Body of pancreas (tissue), 4 donors: ENCODE measurements at regions not wholly inside any gene's neighbourhood (a gene's known extent, or its start where the extent isn't known, plus 50 kb on each side); places are given as distances from the start of the nearest gene placed in this dataset.

Source experiments
- ATAC-seq: fragments of 150-250 bp; one replicate; pipeline ENCODE4 v1.9.1; 2016
- DNase-seq, 4 donors: peaks; one replicate each; pipeline ENCODE4 v3.0.0-alpha.2; 2019
- H3K27ac ChIP-seq, 4 donors: fragments of 200-600 bp; sonication (generic); 1 replicate in 3 of 4; 2 replicates in 1 of 4; pipeline versions ENCODE4 v1.5.1 to v1.6.1; 2016 to 2019; ENCODE audit warnings: mild to moderate bottlenecking in 1 of 4, mixed read lengths in 1 of 4, moderate library complexity in 1 of 4
- H3K27me3 ChIP-seq, 2 donors: fragments of 200-600 bp; sonication (generic); one replicate each; pipeline ENCODE4 v1.6.0; 2016; ENCODE audit warnings: mild to moderate bottlenecking in 1 of 2
- H3K36me3 ChIP-seq, 2 donors: fragments of 200-600 bp; sonication (generic); replicated peaks in 1 of 2; 2 replicates each; pipeline ENCODE4 v1.5.1; 2016; ENCODE audit warnings: low read depth in 2 of 2; ENCODE audit not compliant: insufficient read depth in 1 of 2
- H3K4me1 ChIP-seq: fragments of 200-600 bp; sonication (generic); one replicate; pipeline ENCODE4 v1.6.0; 2016
- H3K4me3 ChIP-seq, 2 donors: fragments of 200-600 bp; sonication (generic); 1 replicate in 1 of 2; 2 replicates in 1 of 2; pipeline ENCODE4 v1.5.1; 2016 to 2019
- H3K9me3 ChIP-seq, 3 donors: fragments of 200-600 bp; sonication (generic); 1 replicate in 2 of 3; 2 replicates in 1 of 3; pipeline ENCODE4 v1.5.1; 2016
- POLR2A ChIP-seq, 3 donors: fragments of 450-650 bp; IDR thresholded peaks; one replicate each; pipeline ENCODE4 v1.6.1; 2016; ENCODE audit warnings: antibody characterized with exemption in 3 of 3, mild to moderate bottlenecking in 2 of 3
- WGBS, 2 donors: methylation state at CpG; one replicate each; pipeline ENCODE4 v1.1.5; 2017; 5-methylcytosine and 5-hydroxymethylcytosine counted together
- intact Hi-C: fragments of 100-400 bp; cut with DNase I; formaldehyde crosslinking; loops from one replicate; pipeline ENCODE4 v1.15.1; 2023
- TF ChIP-seq, protein P1 (sequence below), 7 experiments: fragments of 450-650 bp in 4 of 7; fragments of 200-600 bp in 3 of 7; sonication (generic) in 3 of 7; IDR thresholded peaks; one replicate each; pipeline ENCODE4 v1.5.1; 2016 to 2019; ENCODE audit warnings: antibody characterized with exemption in 7 of 7

- DNase-seq = no peak
Observed at GRCh38 chr3:117589454-117589853, 879.9 kb downstream of the TUSC7 start.

GRCh38 chr3:117595615-117596014 is 886.0 kb downstream of the TUSC7 start:
- TF ChIP-seq, protein P1, sequence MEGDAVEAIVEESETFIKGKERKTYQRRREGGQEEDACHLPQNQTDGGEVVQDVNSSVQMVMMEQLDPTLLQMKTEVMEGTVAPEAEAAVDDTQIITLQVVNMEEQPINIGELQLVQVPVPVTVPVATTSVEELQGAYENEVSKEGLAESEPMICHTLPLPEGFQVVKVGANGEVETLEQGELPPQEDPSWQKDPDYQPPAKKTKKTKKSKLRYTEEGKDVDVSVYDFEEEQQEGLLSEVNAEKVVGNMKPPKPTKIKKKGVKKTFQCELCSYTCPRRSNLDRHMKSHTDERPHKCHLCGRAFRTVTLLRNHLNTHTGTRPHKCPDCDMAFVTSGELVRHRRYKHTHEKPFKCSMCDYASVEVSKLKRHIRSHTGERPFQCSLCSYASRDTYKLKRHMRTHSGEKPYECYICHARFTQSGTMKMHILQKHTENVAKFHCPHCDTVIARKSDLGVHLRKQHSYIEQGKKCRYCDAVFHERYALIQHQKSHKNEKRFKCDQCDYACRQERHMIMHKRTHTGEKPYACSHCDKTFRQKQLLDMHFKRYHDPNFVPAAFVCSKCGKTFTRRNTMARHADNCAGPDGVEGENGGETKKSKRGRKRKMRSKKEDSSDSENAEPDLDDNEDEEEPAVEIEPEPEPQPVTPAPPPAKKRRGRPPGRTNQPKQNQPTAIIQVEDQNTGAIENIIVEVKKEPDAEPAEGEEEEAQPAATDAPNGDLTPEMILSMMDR (IDR thresholded peaks at IDR 0.05) = no peak
- no peak for TF ChIP-seq POLR2A (IDR thresholded peaks at IDR 0.05)
- intact Hi-C loops = no loop called here
- H3K27me3 ChIP-seq = no peaks in the 10 kb centered on the region
- H3K36me3 ChIP-seq = no peaks in the 10 kb centered on the region
- peaks cover 8% of the 10 kb centered on the region for H3K4me1 ChIP-seq
- ATAC-seq (no peak), DNase-seq (no peak)
- H3K4me3 ChIP-seq = no peak overlapping the region
- 24 to 43% methylated on average over 1 of the region's 1 CpG for WGBS, 2 donors
- H3K27ac ChIP-seq = no peak overlapping the region
- H3K9me3 ChIP-seq = no peaks in the 10 kb centered on the region

More at GRCh38 chr3:117589454-117589853, 879.9 kb downstream of the TUSC7 start:
- H3K27me3 ChIP-seq = no peaks in the 10 kb centered on the region
- intact Hi-C loops = no loop called here
- H3K4me3 ChIP-seq = no peak overlapping the region
- 75 to 84% methylated on average over 2 of the region's 2 CpGs for WGBS, 2 donors
- H3K36me3 ChIP-seq = no peaks in the 10 kb centered on the region
- TF ChIP-seq, protein P1 (IDR thresholded peaks at IDR 0.05) = no peak
- no peak for TF ChIP-seq POLR2A (IDR thresholded peaks at IDR 0.05)
- no peak overlapping the region for H3K27ac ChIP-seq
- ATAC-seq = no peak
- no peaks in the 10 kb centered on the region for H3K4me1 ChIP-seq
- H3K9me3 ChIP-seq = no peaks in the 10 kb centered on the region

DNA sequence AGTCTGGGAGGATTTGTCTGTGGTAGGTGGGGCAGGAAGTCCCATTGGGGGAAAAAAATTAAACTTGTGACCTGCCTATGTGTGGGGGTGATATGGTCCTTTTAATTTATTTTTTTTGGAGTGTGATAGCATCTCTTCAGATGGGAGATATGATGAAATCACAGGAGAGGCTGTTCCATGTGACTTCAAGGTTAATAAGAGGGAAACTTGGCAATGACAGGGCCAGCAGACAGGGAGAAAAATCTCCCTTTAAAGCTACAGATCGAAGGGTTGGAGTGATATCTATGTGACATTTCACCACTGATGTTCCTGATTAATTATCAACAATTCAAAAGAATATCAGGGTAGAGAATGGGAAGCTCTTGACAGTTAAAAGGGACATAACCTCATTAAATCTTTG is 886.9 kb downstream of the TUSC7 start:
- 31 to 33% methylated on average over 1 of the region's 1 CpG for WGBS, 2 donors
- Histone ChIP-seq H3K27me3 (no peaks in the 10 kb centered on the region), H3K9me3 (no peaks in the 10 kb centered on the region), H3K27ac (no peak overlapping the region), H3K4me1 (peaks cover 8% of the 10 kb centered on the region), H3K4me3 (no peak overlapping the region), H3K36me3 (no peaks in the 10 kb centered on the region)
- intact Hi-C loops = no loop called here
- TF ChIP-seq, protein P1 (IDR thresholded peaks at IDR 0.05) = no peak
- ATAC-seq (no peak), DNase-seq (no peak)

DNA sequence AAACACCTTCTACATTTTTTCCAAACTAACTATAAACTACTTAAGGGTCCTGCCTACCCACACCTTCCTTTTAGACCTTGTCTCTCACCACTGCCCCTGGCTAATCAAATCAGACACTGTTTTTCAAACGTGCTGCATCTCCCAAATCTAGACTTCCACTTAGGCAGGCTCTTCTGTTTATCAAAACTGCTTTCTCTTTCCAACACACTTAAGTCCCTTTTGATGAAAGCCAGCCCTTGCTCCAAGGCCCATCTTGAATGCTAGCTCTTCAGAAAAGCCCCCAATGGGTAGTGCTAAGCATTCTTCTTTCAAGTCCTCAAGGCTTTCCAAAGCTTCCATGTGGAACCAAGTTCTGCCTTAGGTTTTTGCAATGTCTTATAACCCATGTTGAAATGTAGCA is 888.3 kb downstream of the TUSC7 start:
- DNase-seq = no peak
- no peak for TF ChIP-seq POLR2A (IDR thresholded peaks at IDR 0.05)
- TF ChIP-seq, protein P1 (IDR thresholded peaks at IDR 0.05) = no peak
- intact Hi-C loops = no loop called here

DNA sequence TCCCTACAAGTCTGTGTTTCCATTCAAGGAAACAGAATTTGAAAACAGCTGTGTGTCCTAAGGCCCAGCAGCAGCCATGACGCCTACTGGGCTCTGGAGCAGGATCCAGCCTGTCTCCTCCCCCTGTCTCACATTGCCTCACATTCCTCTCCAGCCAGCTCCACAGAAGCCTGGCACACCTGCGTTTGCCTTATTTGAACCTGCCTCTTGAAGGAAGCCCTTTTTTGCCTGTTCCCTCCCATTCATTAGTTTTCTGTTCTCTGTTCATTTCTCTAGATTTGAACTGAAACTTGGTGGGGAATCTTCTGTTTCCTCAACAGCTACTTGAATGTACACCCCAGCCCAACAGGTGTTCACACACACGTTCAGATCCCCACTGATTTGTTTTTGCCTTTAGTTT is 890.5 kb downstream of the TUSC7 start:
- WGBS, 2 donors = 13 to 33% methylated on average over 3 of the region's 3 CpGs
- no peak overlapping the region for H3K27ac ChIP-seq
- ATAC-seq (peak; percentile 80), DNase-seq (peak; percentile 21 to 52 (median 38))
- intact Hi-C loops = no loop called here
- H3K27me3 ChIP-seq = no peaks in the 10 kb centered on the region
- no peaks in the 10 kb centered on the region for H3K36me3 ChIP-seq
- H3K4me1 ChIP-seq = peaks cover 8% of the 10 kb centered on the region
- no peaks in the 10 kb centered on the region for H3K9me3 ChIP-seq
- no peak for TF ChIP-seq POLR2A (IDR thresholded peaks at IDR 0.05)
- TF ChIP-seq, protein P1 (IDR thresholded peaks at IDR 0.05) = no peak
- no peak overlapping the region for H3K4me3 ChIP-seq

More for the DNA sequence above, 888.3 kb downstream of the TUSC7 start:
- H3K36me3 ChIP-seq = no peaks in the 10 kb centered on the region
- no peak for ATAC-seq
- no peaks in the 10 kb centered on the region for H3K9me3 ChIP-seq
- H3K27me3 ChIP-seq = no peaks in the 10 kb centered on the region
- 35 to 40% methylated on average over 1 of the region's 1 CpG for WGBS, 2 donors
- peaks cover 8% of the 10 kb centered on the region for H3K4me1 ChIP-seq
- no peak overlapping the region for H3K4me3 ChIP-seq
- no peak overlapping the region for H3K27ac ChIP-seq
